Astrocyte of the spinal cord (primary cell): ENCODE measurements at regions not wholly inside any gene's neighbourhood (a gene's known extent, or its start where the extent isn't known, plus 50 kb on each side); places are given as distances from the start of the nearest gene placed in this dataset.

Source experiments
- DNase-seq: peaks from one replicate; pipeline ENCODE4 v3.0.0; 2011; ENCODE audit warnings: low read depth, low spot score
- H3K4me3 ChIP-seq: 2 replicates; pipeline ENCODE4 v1.5.1; 2011; ENCODE audit warnings: low read depth, mild to moderate bottlenecking, low read length, moderate library complexity
- in situ Hi-C: cut with HindIII; loops from 2 replicates; pipeline ENCODE4 v1.10.0; 2017; ENCODE audit warnings: low sequenced_read_pairs
- TF ChIP-seq, protein P1 (sequence below): IDR thresholded peaks from 2 replicates; pipeline ENCODE4 v1.5.1; 2012; ENCODE audit warnings: low read depth, mild to moderate bottlenecking, low read length, inconsistent platforms

DNA sequence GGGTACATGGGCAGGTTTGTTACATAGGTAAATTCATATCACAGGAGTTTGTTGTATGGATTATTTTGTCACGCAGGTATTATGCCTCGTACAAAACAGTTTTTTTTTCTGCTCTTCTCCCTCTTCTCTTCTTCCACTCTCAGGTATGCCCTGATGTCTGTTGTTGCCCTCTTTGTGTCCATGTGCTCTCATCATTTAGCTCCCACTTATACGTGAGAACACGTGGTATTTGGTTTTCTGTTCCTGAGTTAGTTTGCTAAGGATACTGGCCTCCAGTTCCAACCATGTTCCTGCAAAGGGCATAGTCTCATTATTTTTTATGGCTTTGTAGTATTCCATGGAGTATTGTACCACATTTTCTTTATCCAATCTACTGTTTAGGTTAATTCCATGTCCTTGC, 65.7 kb downstream of the UNC5CL start:
- in situ Hi-C loops: no loop called here
- TF ChIP-seq, protein P1, sequence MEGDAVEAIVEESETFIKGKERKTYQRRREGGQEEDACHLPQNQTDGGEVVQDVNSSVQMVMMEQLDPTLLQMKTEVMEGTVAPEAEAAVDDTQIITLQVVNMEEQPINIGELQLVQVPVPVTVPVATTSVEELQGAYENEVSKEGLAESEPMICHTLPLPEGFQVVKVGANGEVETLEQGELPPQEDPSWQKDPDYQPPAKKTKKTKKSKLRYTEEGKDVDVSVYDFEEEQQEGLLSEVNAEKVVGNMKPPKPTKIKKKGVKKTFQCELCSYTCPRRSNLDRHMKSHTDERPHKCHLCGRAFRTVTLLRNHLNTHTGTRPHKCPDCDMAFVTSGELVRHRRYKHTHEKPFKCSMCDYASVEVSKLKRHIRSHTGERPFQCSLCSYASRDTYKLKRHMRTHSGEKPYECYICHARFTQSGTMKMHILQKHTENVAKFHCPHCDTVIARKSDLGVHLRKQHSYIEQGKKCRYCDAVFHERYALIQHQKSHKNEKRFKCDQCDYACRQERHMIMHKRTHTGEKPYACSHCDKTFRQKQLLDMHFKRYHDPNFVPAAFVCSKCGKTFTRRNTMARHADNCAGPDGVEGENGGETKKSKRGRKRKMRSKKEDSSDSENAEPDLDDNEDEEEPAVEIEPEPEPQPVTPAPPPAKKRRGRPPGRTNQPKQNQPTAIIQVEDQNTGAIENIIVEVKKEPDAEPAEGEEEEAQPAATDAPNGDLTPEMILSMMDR: no peak

DNA sequence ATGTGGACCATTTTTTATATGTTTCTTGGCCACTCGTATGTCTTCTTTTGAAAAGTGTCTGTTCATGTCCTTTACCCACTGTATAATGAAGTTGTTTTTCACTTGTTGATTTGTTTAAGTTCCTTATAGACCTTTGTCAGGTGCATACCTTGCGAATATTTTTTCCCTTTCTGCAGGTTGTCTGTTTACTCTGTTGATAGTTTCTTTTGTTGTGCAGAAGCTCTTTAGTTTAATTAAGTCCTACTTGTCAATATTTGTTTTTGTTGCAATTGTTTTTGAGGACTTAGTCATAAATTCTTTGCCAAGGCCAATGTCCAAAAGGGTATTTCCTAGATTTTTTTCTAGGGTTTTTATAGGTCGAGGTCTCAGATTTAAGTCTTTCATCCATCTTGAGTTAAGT, 66.2 kb downstream of the UNC5CL start:
- TF ChIP-seq, protein P1: no peak
- DNase-seq: no peak
- in situ Hi-C loops: no loop called here
- no peak overlapping the region for H3K4me3 ChIP-seq

More for the DNA sequence above, 65.7 kb downstream of the UNC5CL start:
- H3K4me3 ChIP-seq: no peak overlapping the region
- no peak for DNase-seq

DNA sequence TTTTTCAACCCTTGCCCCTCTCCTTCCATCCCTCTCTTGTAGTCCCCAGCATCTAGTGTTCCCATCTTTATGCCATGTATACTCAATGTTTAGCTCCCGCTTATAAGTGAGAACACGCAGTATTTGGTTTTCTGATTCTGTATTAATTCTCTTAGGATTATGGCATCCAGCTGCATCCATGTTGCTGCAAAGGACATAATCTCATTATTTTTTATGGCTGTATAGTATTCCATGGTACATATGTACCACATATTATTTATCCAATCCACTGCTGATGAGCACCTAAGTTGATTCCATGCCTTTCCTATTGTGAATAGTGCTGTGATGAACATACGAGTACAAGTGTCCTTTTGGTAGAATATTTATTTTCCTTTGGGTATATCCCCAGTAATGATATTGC, 66.8 kb downstream of the UNC5CL start:
- H3K4me3 ChIP-seq: no peak overlapping the region
- TF ChIP-seq, protein P1: no peak
- no peak for DNase-seq
- in situ Hi-C loops: no loop called here

DNA sequence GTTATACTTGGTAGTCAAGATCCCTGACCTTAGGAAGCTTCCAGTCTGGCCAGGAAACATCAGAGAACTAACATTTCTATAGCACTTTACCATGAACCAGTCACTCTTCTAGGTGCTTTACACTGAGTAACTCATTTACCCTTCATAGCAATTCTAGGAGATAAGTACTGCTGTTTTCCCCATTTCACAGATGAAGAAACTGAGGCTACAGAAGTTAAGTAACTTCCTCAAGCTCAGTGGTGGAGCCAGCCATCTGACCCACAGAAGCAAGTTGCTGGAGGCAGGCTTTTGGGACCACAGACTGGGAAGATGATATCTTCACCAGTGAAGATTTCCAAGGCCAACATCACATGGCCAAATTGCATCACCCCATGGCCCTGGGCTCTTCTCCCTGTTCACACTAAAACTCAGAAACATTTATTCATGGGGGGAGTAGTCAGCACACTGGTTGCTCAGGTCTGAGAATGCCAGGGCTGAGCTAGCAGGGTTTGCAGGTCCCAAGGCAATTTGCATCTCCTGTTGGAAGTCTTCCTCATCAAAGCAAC, 70.3 kb downstream of the UNC5CL start:
- TF ChIP-seq, protein P1: no peak
- no peak for DNase-seq

DNA sequence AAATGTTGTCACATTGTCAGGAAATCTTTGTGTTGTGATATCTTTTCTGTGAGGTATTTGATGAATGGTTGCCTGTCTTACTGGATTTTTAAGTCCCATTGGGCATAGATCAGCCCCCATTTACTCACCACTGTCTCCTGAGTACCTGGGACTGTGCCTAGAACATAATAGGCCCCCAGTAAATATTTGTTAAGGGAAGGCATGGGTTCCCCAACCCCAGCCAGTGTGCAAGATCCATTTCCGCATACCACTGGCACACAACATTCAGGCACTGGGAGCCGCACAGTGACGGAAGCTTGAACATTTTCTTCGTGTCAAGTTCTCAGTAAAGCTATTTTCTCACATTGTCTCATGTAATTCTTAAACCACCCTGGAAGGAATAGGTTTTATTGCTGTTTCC, 72.2 kb downstream of the UNC5CL start:
- no peak for DNase-seq
- H3K4me3 ChIP-seq: no peak overlapping the region
- TF ChIP-seq, protein P1: no peak
- in situ Hi-C loops: no loop called here

More for the DNA sequence above, 70.3 kb downstream of the UNC5CL start:
- in situ Hi-C loops: no loop called here
- no peak overlapping the region for H3K4me3 ChIP-seq

DNA sequence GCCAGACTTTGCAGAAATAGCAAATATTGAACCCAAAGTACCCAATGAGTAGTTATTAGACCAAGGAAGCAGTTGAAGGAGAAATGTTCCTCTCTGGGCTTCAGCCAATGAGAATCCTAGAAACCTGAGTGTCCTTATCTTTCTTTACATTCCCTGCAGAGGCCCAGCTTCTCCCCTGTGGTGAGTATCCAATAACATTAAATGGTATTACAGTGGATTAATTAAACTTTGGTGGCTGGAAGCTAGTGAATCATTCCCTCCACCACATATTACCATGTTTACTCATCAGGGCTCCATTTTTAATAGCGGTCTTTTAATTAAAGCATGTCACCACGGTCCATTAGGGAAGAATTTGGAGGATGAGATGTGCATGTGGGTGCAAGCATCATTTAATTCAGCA, 74.0 kb downstream of the UNC5CL start:
- TF ChIP-seq, protein P1: no peak

DNA sequence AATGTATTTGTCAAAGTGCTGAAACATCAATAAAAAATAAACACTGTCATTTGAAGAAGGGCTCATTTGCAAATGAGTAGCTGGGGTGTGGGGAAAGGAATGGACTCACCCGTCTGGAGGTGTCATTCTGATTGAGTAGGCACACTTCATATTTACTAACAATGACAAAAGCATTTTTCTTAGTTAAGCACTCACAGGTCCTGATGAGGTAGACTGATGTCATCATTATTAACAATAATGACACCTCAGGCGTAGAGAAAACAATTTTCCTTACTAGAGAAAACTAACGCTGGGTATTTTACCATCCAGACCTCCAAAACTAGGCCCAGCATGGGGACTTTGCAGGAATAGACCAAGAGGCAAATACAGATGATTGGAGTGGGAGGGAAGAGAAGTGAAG, 76.0 kb downstream of the UNC5CL start:
- TF ChIP-seq, protein P1: no peak
- in situ Hi-C loops: no loop called here
- DNase-seq: no peak
- no peak overlapping the region for H3K4me3 ChIP-seq

More for the DNA sequence above, 74.0 kb downstream of the UNC5CL start:
- peak; percentile 55 for DNase-seq
- no peak overlapping the region for H3K4me3 ChIP-seq
- in situ Hi-C loops: no loop called here
